Fibroblast of lung (primary cell): ENCODE measurements at regions not wholly inside any gene's neighbourhood (a gene's known extent, or its start where the extent isn't known, plus 50 kb on each side); places are given as distances from the start of the nearest gene placed in this dataset.
"Not testable (repeated sequence)": the region's sequence is repeated elsewhere in the genome, so short reads cannot be mapped to it uniquely, and the experiment has no call there.

Experiments
- DNase-seq, 2 donors: peaks; one replicate each; pipeline versions ENCODE4 v3.0.0 to v3.0.0-alpha.2; 2010; ENCODE audit warnings: low read depth in 2 of 2
- H2AFZ ChIP-seq: 2 replicates; pipeline ENCODE4 v1.5.1; 2012; ENCODE audit warnings: low read length, control low read depth, inconsistent platforms
- H3K27ac ChIP-seq: 2 replicates; pipeline ENCODE4 v1.5.1; 2011; ENCODE audit warnings: low read length, control low read depth; ENCODE audit not compliant: insufficient read depth
- H3K27me3 ChIP-seq: 2 replicates; pipeline ENCODE4 v1.5.1; 2011; ENCODE audit warnings: mild to moderate bottlenecking, low read length; ENCODE audit not compliant: control insufficient read depth, insufficient read depth
- H3K36me3 ChIP-seq: 2 replicates; pipeline ENCODE4 v1.5.1; 2011; ENCODE audit warnings: low read length; ENCODE audit not compliant: control insufficient read depth, insufficient read depth
- H3K4me1 ChIP-seq: 2 replicates; pipeline ENCODE4 v1.5.1; 2011; ENCODE audit warnings: low read length; ENCODE audit not compliant: control insufficient read depth, insufficient read depth; ENCODE audit errors: extremely low read depth
- H3K4me2 ChIP-seq: 2 replicates; pipeline ENCODE4 v1.5.1; 2011; ENCODE audit warnings: low read length, control low read depth; ENCODE audit not compliant: insufficient read depth; ENCODE audit errors: extremely low read depth
- H3K4me3 ChIP-seq, 4 experiments: fragments of 200-600 bp in 1 of 4; sonication (generic) in 1 of 4; replicated peaks in 1 of 4; 2 replicates each; pipeline ENCODE4 v1.5.1; 2011 to 2016; ENCODE audit warnings: low read length in 4 of 4, low read depth in 3 of 4, mild to moderate bottlenecking in 3 of 4, control low read depth in 2 of 4, inconsistent platforms in 1 of 4, mixed read lengths in 1 of 4; ENCODE audit not compliant: insufficient read depth in 1 of 4; ENCODE audit errors: control extremely low read depth in 1 of 4
- H3K79me2 ChIP-seq: 2 replicates; pipeline ENCODE4 v1.5.1; 2012; ENCODE audit warnings: mild to moderate bottlenecking, low read length, inconsistent platforms; ENCODE audit not compliant: control insufficient read depth, insufficient read depth
- H3K9ac ChIP-seq: 2 replicates; pipeline ENCODE4 v1.5.1; 2011; ENCODE audit warnings: mild to moderate bottlenecking, low read length, control low read depth; ENCODE audit not compliant: insufficient read depth
- H3K9me3 ChIP-seq: 2 replicates; pipeline ENCODE4 v1.5.1; 2012; ENCODE audit warnings: low read depth, low read length; ENCODE audit not compliant: control insufficient read depth, insufficient read depth
- H4K20me1 ChIP-seq: 2 replicates; pipeline ENCODE4 v1.5.1; 2011; ENCODE audit warnings: low read length; ENCODE audit not compliant: control insufficient read depth, insufficient read depth; ENCODE audit errors: extremely low read depth
- EZH2 ChIP-seq: IDR thresholded peaks from 2 replicates; pipeline ENCODE4 v1.5.1; 2012; ENCODE audit warnings: low read length, control low read depth, mild to moderate bottlenecking; ENCODE audit errors: missing control alignments
- TF ChIP-seq, protein P1 (sequence below), 2 donors: IDR thresholded peaks in 1 of 2; conservative IDR thresholded peaks in 1 of 2; 1 replicate in 1 of 2; 2 replicates in 1 of 2; pipeline ENCODE4 v1.5.1; 2011 to 2012; ENCODE audit warnings: low read length in 2 of 2, control low read depth in 1 of 2, inconsistent platforms in 1 of 2, low read depth in 1 of 2, mild to moderate bottlenecking in 1 of 2

GRCh38 chr9:97132865-97133264 lies 93.9 kb upstream of the CTSV start:
- Histone ChIP-seq H3K27me3 (no peaks in the 10 kb centered on the region), H3K4me3 (no peak overlapping the region)

DNA sequence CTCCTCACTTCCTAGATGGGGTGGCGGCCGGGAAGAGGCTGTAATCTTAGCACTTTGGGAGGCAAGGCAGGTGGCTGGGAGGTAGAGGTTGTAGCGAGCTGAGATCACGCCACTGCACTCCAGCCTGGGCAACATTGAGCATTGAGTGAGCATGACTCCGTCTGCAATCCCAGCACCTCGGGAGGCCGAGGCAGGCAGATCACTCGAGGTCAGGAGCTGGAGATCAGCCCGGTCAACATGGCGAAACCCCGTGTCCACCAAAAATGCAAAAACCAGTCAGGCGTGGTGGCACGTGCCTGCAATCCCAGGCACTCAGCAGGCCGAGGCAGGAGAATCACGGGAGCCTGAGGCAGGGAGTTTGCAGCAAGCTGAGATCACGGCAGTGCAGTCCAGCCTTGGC lies 91.9 kb upstream of the CTSV start:
- not testable (repeated sequence) for H3K27ac ChIP-seq, H3K79me2 ChIP-seq, H3K27me3 ChIP-seq, H3K36me3 ChIP-seq, H3K9ac ChIP-seq, H3K4me1 ChIP-seq, H2AFZ ChIP-seq, DNase-seq, H4K20me1 ChIP-seq, H3K9me3 ChIP-seq, H3K4me3 ChIP-seq, H3K4me2 ChIP-seq

More at GRCh38 chr9:97132865-97133264, 93.9 kb upstream of the CTSV start:
- no peak for DNase-seq
- no peaks in the 10 kb centered on the region for H3K4me1 ChIP-seq
- H3K27ac ChIP-seq, result no peak overlapping the region
- H3K4me2 ChIP-seq, result no peak overlapping the region
- no peaks in the 10 kb centered on the region for H4K20me1 ChIP-seq
- no peaks in the 10 kb centered on the region for H3K9me3 ChIP-seq
- H3K79me2 ChIP-seq, result no peaks in the 10 kb centered on the region
- TF ChIP-seq, protein P1, sequence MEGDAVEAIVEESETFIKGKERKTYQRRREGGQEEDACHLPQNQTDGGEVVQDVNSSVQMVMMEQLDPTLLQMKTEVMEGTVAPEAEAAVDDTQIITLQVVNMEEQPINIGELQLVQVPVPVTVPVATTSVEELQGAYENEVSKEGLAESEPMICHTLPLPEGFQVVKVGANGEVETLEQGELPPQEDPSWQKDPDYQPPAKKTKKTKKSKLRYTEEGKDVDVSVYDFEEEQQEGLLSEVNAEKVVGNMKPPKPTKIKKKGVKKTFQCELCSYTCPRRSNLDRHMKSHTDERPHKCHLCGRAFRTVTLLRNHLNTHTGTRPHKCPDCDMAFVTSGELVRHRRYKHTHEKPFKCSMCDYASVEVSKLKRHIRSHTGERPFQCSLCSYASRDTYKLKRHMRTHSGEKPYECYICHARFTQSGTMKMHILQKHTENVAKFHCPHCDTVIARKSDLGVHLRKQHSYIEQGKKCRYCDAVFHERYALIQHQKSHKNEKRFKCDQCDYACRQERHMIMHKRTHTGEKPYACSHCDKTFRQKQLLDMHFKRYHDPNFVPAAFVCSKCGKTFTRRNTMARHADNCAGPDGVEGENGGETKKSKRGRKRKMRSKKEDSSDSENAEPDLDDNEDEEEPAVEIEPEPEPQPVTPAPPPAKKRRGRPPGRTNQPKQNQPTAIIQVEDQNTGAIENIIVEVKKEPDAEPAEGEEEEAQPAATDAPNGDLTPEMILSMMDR (conservative IDR thresholded peaks at IDR 0.05 in 1 of 2, IDR thresholded peaks at IDR 0.05 in 1 of 2; ENCODE audit: low read depth in 1 of 2, low read length in 2 of 2), result no peak
- no peak for TF ChIP-seq EZH2
- H3K36me3 ChIP-seq, result no peaks in the 10 kb centered on the region
- no peak overlapping the region for H3K9ac ChIP-seq
- H2AFZ ChIP-seq, result no peak overlapping the region

GRCh38 chr9:97130387-97130786 lies 91.4 kb upstream of the CTSV start:
- not testable (repeated sequence) for H3K36me3 ChIP-seq, DNase-seq, H2AFZ ChIP-seq, H3K79me2 ChIP-seq, H3K4me2 ChIP-seq, H3K9ac ChIP-seq, H4K20me1 ChIP-seq, H3K4me3 ChIP-seq, H3K9me3 ChIP-seq, H3K27ac ChIP-seq, H3K27me3 ChIP-seq, H3K4me1 ChIP-seq

DNA sequence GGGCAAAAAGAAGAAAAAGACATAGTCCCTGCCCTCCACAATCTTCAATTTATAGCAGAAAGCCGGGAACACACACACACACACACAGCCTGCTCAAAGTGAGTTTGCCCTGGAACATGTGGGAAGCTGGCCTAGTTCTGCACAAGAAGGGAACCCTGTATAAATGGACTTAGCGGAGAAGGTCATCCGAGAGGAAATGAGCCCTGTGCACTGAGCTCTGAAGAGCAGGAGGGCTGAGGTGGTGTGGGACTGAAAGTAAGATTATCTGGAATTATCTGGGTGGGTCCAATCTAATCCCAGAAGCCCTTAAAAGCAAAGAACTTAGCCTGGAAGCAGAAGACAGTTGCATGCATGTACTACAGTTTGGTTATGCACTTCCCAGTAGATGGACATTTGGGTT lies 90.0 kb upstream of the CTSV start:
- Histone ChIP-seq H3K27ac (no peak overlapping the region), H3K27me3 (no peaks in the 10 kb centered on the region), H3K36me3 (no peaks in the 10 kb centered on the region), H3K79me2 (no peaks in the 10 kb centered on the region), H3K9me3 (no peaks in the 10 kb centered on the region), H2AFZ (no peak overlapping the region), H3K9ac (no peak overlapping the region), H3K4me3 (no peak overlapping the region), H4K20me1 (no peaks in the 10 kb centered on the region), H3K4me2 (no peak overlapping the region), H3K4me1 (no peaks in the 10 kb centered on the region)
- DNase-seq, result no peak
- TF ChIP-seq, protein P1 (conservative IDR thresholded peaks at IDR 0.05 in 1 of 2, IDR thresholded peaks at IDR 0.05 in 1 of 2; ENCODE audit: low read depth in 1 of 2, low read length in 2 of 2), result no peak
- TF ChIP-seq EZH2, result no peak
